ENCODE measurements at regions not wholly inside any gene's neighbourhood (a gene's known extent, or its start where the extent isn't known, plus 50 kb on each side); places are given as distances from the start of the nearest gene placed in this dataset.
A peak's percentile ranks its signal among the peaks of the same experiment; 100 is the strongest.

- no peak for DNase-seq
Measured at GRCh38 chr2:105150231-105150630, 91.3 kb upstream of the GPR45 start.

GRCh38 chr2:105154119-105154818 lies 87.3 kb upstream of the GPR45 start:
- no peak for DNase-seq

- no peak for DNase-seq
Measured at GRCh38 chr2:105156166-105156565, 85.4 kb upstream of the GPR45 start.

GRCh38 chr2:105158002-105158401 lies 83.5 kb upstream of the GPR45 start:
- no peak for DNase-seq

GRCh38 chr2:105166688-105167087 lies 74.9 kb upstream of the GPR45 start:
- DNase-seq, result no peak

- no peak for DNase-seq
Measured at GRCh38 chr2:105168543-105168942, 73.0 kb upstream of the GPR45 start.

- no peak for DNase-seq
Measured at GRCh38 chr2:105175231-105175630, 66.3 kb upstream of the GPR45 start.

- no peak for DNase-seq
Measured at GRCh38 chr2:105176429-105176828, 65.1 kb upstream of the GPR45 start.

- DNase-seq, result no peak
Measured at GRCh38 chr2:105177008-105177407, 64.5 kb upstream of the GPR45 start.

GRCh38 chr2:105177536-105178254 lies 63.8 kb upstream of the GPR45 start:
- no peak for DNase-seq

GRCh38 chr2:105179469-105180372 lies 61.8 kb upstream of the GPR45 start:
- peak; percentile 69 for DNase-seq

- DNase-seq, result no peak
Measured at GRCh38 chr2:105180491-105180972, 61.0 kb upstream of the GPR45 start.

- no peak for DNase-seq
Measured at GRCh38 chr2:105181282-105181681, 60.3 kb upstream of the GPR45 start.

- DNase-seq, result no peak
Measured at GRCh38 chr2:105183555-105184323, 57.8 kb upstream of the GPR45 start.

- no peak for DNase-seq
Measured at GRCh38 chr2:105184420-105184819, 57.1 kb upstream of the GPR45 start.

GRCh38 chr2:105186967-105187498 lies 54.5 kb upstream of the GPR45 start:
- no peak for DNase-seq

GRCh38 chr2:105187531-105187930 lies 54.0 kb upstream of the GPR45 start:
- DNase-seq, result peak; percentile 79

GRCh38 chr2:105188343-105188742 lies 53.2 kb upstream of the GPR45 start:
- no peak for DNase-seq
